ENCODE measurements at regions not wholly inside any gene's neighbourhood (a gene's known extent, or its start where the extent isn't known, plus 50 kb on each side); places are given as distances from the start of the nearest gene placed in this dataset.

DNA sequence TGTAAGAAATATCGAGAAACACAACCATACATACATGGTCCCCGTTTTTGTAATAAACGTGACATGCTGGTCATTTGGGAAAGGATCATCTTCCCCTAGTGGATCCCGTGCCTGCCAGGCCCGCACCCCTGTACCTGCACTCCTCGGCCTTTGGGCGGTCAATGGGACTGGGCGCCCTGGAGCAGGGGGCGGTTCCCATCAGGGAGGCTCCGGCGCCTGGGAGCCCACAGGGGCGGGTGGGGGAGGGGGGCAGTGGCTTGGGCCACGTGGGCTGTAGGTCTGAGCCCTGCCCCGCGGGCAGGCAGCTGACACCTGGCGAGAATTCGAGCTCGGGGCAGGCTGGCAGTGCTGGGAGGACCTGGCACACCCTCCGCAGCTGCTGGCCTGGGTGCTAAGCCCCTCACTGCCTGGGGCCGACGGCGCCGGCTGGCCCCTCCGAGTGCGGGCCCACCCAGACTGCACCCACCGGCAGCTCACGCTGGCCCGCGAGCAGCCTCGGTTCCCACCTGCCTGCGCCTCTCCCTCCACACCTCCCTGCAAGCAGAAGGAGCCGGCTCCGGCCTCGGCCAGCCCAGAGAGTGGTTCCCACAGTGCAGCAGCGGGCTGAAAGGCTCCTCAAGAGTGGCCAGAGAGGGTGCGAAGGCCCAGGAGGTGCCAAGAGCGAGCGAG lies 361.6 kb upstream of the GRM3 start:
- TF ChIP-seq, protein P1, sequence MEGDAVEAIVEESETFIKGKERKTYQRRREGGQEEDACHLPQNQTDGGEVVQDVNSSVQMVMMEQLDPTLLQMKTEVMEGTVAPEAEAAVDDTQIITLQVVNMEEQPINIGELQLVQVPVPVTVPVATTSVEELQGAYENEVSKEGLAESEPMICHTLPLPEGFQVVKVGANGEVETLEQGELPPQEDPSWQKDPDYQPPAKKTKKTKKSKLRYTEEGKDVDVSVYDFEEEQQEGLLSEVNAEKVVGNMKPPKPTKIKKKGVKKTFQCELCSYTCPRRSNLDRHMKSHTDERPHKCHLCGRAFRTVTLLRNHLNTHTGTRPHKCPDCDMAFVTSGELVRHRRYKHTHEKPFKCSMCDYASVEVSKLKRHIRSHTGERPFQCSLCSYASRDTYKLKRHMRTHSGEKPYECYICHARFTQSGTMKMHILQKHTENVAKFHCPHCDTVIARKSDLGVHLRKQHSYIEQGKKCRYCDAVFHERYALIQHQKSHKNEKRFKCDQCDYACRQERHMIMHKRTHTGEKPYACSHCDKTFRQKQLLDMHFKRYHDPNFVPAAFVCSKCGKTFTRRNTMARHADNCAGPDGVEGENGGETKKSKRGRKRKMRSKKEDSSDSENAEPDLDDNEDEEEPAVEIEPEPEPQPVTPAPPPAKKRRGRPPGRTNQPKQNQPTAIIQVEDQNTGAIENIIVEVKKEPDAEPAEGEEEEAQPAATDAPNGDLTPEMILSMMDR (IDR thresholded peaks at IDR 0.05; ENCODE audit: insufficient read depth, low read length), result no peak
- TF ChIP-seq POLR2AphosphoS5 (IDR thresholded peaks at IDR 0.05; ENCODE audit: low read depth) (no peak), GABPA (IDR thresholded peaks at IDR 0.05; ENCODE audit: low read depth) (no peak), SPI1 (IDR thresholded peaks at IDR 0.05; ENCODE audit: borderline replicate concordance, low read depth) (no peak)
- TF ChIP-seq, protein P2, sequence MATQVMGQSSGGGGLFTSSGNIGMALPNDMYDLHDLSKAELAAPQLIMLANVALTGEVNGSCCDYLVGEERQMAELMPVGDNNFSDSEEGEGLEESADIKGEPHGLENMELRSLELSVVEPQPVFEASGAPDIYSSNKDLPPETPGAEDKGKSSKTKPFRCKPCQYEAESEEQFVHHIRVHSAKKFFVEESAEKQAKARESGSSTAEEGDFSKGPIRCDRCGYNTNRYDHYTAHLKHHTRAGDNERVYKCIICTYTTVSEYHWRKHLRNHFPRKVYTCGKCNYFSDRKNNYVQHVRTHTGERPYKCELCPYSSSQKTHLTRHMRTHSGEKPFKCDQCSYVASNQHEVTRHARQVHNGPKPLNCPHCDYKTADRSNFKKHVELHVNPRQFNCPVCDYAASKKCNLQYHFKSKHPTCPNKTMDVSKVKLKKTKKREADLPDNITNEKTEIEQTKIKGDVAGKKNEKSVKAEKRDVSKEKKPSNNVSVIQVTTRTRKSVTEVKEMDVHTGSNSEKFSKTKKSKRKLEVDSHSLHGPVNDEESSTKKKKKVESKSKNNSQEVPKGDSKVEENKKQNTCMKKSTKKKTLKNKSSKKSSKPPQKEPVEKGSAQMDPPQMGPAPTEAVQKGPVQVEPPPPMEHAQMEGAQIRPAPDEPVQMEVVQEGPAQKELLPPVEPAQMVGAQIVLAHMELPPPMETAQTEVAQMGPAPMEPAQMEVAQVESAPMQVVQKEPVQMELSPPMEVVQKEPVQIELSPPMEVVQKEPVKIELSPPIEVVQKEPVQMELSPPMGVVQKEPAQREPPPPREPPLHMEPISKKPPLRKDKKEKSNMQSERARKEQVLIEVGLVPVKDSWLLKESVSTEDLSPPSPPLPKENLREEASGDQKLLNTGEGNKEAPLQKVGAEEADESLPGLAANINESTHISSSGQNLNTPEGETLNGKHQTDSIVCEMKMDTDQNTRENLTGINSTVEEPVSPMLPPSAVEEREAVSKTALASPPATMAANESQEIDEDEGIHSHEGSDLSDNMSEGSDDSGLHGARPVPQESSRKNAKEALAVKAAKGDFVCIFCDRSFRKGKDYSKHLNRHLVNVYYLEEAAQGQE (IDR thresholded peaks at IDR 0.05; ENCODE audit: insufficient replicate concordance, low read depth), result no peak

Data from HL-60 (cell line).